Suprapubic skin (tissue), 3 donors: ENCODE measurements at regions not wholly inside any gene's neighbourhood (a gene's known extent, or its start where the extent isn't known, plus 50 kb on each side); places are given as distances from the start of the nearest gene placed in this dataset.

Experiments used
- CTCF ChIP-seq, 2 donors: fragments of 200-600 bp in 1 of 2; fragments of 450-650 bp in 1 of 2; sonication (generic) in 1 of 2; IDR thresholded peaks; one replicate each; pipeline ENCODE4 v1.5.1; 2016 to 2019; ENCODE audit warnings: antibody characterized with exemption in 2 of 2, mild to moderate bottlenecking in 1 of 2, moderate library complexity in 1 of 2
- POLR2A ChIP-seq, 2 donors: fragments of 450-650 bp; IDR thresholded peaks; one replicate each; pipeline ENCODE4 v1.6.1; 2017; ENCODE audit warnings: antibody characterized with exemption in 2 of 2, mild to moderate bottlenecking in 2 of 2, moderate library complexity in 2 of 2

- TF ChIP-seq POLR2A (IDR thresholded peaks at IDR 0.05) (no peak), CTCF (IDR thresholded peaks at IDR 0.05) (no peak)
Observed at GRCh38 chr4:15167743-15168142, 165.5 kb downstream of the CPEB2 start.
